A673 (cell line): ENCODE measurements at regions not wholly inside any gene's neighbourhood (a gene's known extent, or its start where the extent isn't known, plus 50 kb on each side); places are given as distances from the start of the nearest gene placed in this dataset.

Experiments
- BruUV-seq: library from RNA; stranded (reverse); fragments of 400-500 nt; replicated peaks from 2 replicates; lab custom pipeline; 2021; lab: Mats Ljungman, UMichigan
- CTCF ChIA-PET: fragments of 300-600 bp; sonication (Branson Sonifier 250); formaldehyde crosslinking; loops from one replicate; lab custom pipeline; 2022; ENCODE audit warnings: antibody characterized with exemption; lab: Charles Lee
- POLR2A ChIA-PET: fragments of 300-600 bp; sonication (Branson Sonifier 250); formaldehyde crosslinking; loops from one replicate; lab custom pipeline; 2022; ENCODE audit warnings: antibody characterized with exemption; ENCODE audit not compliant: low non-redundant PET; lab: Charles Lee
- DNase-seq: peaks from one replicate; pipeline ENCODE4 v3.0.0-alpha.2; 2015; ENCODE audit warnings: low spot score
- H3K27ac ChIP-seq: fragments of 200-600 bp; sonication (generic); 2 replicates; pipeline ENCODE4 v1.5.1; 2016; ENCODE audit warnings: mixed run types, low read depth, mild to moderate bottlenecking, mixed read lengths, antibody characterized with exemption, low read length; ENCODE audit not compliant: poor library complexity, severe bottlenecking
- H3K27me3 ChIP-seq: fragments of 200-600 bp; sonication (generic); replicated peaks from 2 replicates; pipeline ENCODE4 v1.6.1; 2017; ENCODE audit warnings: mixed run types, low read depth, mild to moderate bottlenecking, mixed read lengths, antibody characterized with exemption, low read length; ENCODE audit not compliant: insufficient read depth, poor library complexity
- H3K36me3 ChIP-seq: fragments of 200-600 bp; sonication (generic); 2 replicates; pipeline ENCODE4 v1.6.1; 2016; ENCODE audit warnings: mixed run types, mild to moderate bottlenecking, mixed read lengths, antibody characterized with exemption, low read length; ENCODE audit not compliant: insufficient read depth, poor library complexity, severe bottlenecking
- H3K4me1 ChIP-seq: fragments of 200-600 bp; sonication (generic); 2 replicates; pipeline ENCODE4 v1.6.1; 2017; ENCODE audit warnings: mixed run types, mild to moderate bottlenecking, mixed read lengths, antibody characterized with exemption, low read length; ENCODE audit not compliant: insufficient read depth, poor library complexity, severe bottlenecking
- H3K4me3 ChIP-seq: fragments of 200-600 bp; sonication (generic); 2 replicates; pipeline ENCODE4 v1.5.1; 2016; ENCODE audit warnings: low read depth, mixed run types, mild to moderate bottlenecking, mixed read lengths, low read length; ENCODE audit not compliant: poor library complexity, severe bottlenecking
- H3K9me3 ChIP-seq: fragments of 200-600 bp; sonication (generic); 2 replicates; pipeline ENCODE4 v1.6.1; 2016; ENCODE audit warnings: mixed run types, low read depth, mild to moderate bottlenecking, mixed read lengths, antibody characterized with exemption, low read length; ENCODE audit not compliant: poor library complexity, severe bottlenecking
- CTCF ChIP-seq: fragments of 300-800, 200-600 bp; sonication (generic); conservative IDR thresholded peaks from 2 replicates; pipeline ENCODE4 v1.5.1; 2017; ENCODE audit warnings: low read depth, mild to moderate bottlenecking, antibody characterized with exemption, low read length, moderate library complexity, mixed read lengths
- EZH2 ChIP-seq: fragments of 200-600 bp; sonication (generic); IDR thresholded peaks from 2 replicates; pipeline ENCODE4 v1.6.1; 2017; ENCODE audit warnings: borderline replicate concordance, low read depth, mild to moderate bottlenecking, mixed read lengths, antibody characterized with exemption, low read length; ENCODE audit not compliant: poor library complexity, severe bottlenecking
- intact Hi-C: fragments of 100-400 bp; cut with micrococcal nuclease; formaldehyde crosslinking; loops from one replicate; pipeline ENCODE4 v1.10.0; 2022; ENCODE audit not compliant: unreplicated experiment

GRCh38 chr12:67741270-67741669 lies 92.7 kb downstream of the DYRK2 start:
- TF ChIP-seq CTCF = no peak
- no peak for TF ChIP-seq EZH2
- no peak overlapping the region for H3K4me3 ChIP-seq
- H3K36me3 ChIP-seq = no peaks in the 10 kb centered on the region
- BruUV-seq = no TSS peak
- H3K27me3 ChIP-seq = no peaks in the 10 kb centered on the region
- POLR2A ChIA-PET = no interaction called here
- intact Hi-C loops = no loop called here
- no peak for DNase-seq
- H3K4me1 ChIP-seq = no peaks in the 10 kb centered on the region
- no peak overlapping the region for H3K27ac ChIP-seq
- H3K9me3 ChIP-seq = no peaks in the 10 kb centered on the region
- CTCF ChIA-PET = no interaction called here

GRCh38 chr12:67742461-67742860 lies 93.9 kb downstream of the DYRK2 start:
- POLR2A ChIA-PET = no interaction called here
- no peaks in the 10 kb centered on the region for H3K27me3 ChIP-seq
- no peak overlapping the region for H3K4me3 ChIP-seq
- TF ChIP-seq EZH2 (no peak), CTCF (no peak)
- CTCF ChIA-PET = no interaction called here
- no peaks in the 10 kb centered on the region for H3K9me3 ChIP-seq
- intact Hi-C loops = no loop called here
- no peaks in the 10 kb centered on the region for H3K36me3 ChIP-seq
- BruUV-seq = no TSS peak
- H3K4me1 ChIP-seq = no peaks in the 10 kb centered on the region
- no peak overlapping the region for H3K27ac ChIP-seq
- DNase-seq = no peak

- Histone ChIP-seq H3K27me3 (no peaks in the 10 kb centered on the region), H3K4me1 (no peaks in the 10 kb centered on the region), H3K27ac (no peak overlapping the region), H3K36me3 (no peaks in the 10 kb centered on the region), H3K9me3 (no peaks in the 10 kb centered on the region), H3K4me3 (no peak overlapping the region)
- TF ChIP-seq CTCF (no peak), EZH2 (no peak)
- ChIA-PET CTCF (no interaction called here), POLR2A (no interaction called here)
- intact Hi-C loops = no loop called here
- no peak for DNase-seq
- no TSS peak for BruUV-seq
Observed at GRCh38 chr12:67747869-67748742, 99.6 kb downstream of the DYRK2 start.
